ENCODE measurements at regions not wholly inside any gene's neighbourhood (a gene's known extent, or its start where the extent isn't known, plus 50 kb on each side); places are given as distances from the start of the nearest gene placed in this dataset.

DNA sequence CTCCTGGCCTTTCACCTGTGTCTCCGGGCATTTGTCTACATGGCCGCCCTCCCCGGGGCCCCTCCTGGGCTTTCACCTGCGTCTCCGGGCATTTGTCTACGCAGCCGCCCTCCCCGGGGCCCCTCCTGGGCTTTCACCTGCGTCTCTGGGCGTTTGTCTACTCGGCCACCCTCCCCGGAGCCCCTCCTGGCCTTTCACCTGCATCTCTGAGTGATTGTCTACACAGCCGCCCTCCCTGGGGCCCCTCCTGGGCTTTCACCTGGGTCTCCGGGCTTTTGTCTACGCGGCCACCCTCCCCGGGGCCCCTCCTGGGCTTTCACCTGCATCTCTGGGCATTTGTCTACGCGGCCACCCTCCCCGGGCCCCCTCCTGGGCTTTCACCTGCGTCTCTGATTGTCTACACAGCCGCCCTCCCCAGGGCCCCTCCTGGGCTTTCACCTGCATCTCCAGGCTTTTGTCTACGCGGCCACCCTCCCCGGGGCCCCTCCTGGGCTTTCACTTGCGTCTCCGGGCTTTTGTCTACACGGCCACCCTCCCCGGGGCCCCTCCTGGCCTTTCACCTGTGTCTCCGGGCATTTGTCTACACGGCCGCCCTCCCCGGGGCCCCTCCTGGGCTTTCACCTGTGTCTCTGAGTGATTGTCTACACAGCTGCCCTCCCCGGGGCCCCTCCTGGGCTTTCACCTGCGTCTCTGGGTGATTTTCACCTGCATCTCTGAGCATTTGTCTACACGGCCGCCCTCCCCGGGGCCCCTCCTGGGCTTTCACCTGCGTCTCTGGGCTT lies 68.0 kb upstream of the GALNT9 start:
- peaks cover 4% of the 10 kb centered on the region for H3K4me1 ChIP-seq (ENCODE audit: control insufficient read depth, insufficient read depth, low read length)
- no peak overlapping the region for H3K9ac ChIP-seq (ENCODE audit: low read length)
- DNase-seq (ENCODE audit: low read depth), result no peak
- H3K27me3 ChIP-seq (replicated peaks; ENCODE audit: control insufficient read depth, insufficient read depth, low read length), result peaks cover 35% of the 10 kb centered on the region
- H3K4me3 ChIP-seq (ENCODE audit: low read length), result no peak overlapping the region
- no peaks in the 10 kb centered on the region for H3K36me3 ChIP-seq (ENCODE audit: control insufficient read depth, insufficient read depth, low read length, severe bottlenecking)
- H3K9me3 ChIP-seq (ENCODE audit: control insufficient read depth, low read length), result no peaks in the 10 kb centered on the region

DNA sequence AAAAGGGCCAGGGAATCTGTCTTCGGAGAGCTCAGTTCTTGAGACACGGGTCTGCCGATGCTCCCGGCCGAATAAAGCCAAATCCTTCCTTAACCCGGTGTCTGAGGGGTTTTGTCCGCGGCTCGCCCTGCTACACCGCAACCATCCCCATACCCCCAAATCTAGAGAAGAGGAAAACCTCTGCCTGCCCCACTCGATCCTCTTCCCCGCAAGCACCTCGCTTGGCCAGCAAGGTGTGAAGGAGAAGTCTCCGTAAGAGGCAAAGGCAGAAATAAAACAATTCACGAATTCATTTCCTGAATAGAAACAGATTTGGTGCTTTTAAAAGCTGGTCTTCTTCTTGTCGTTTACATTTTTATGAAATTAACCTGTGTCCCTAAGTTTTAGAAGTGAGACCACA lies 67.3 kb upstream of the GALNT9 start:
- H3K9ac ChIP-seq (ENCODE audit: low read length), result no peak overlapping the region
- H3K4me3 ChIP-seq (ENCODE audit: low read length), result no peak overlapping the region
- peaks cover 4% of the 10 kb centered on the region for H3K4me1 ChIP-seq (ENCODE audit: control insufficient read depth, insufficient read depth, low read length)
- no peak for DNase-seq (ENCODE audit: low read depth)
- H3K36me3 ChIP-seq (ENCODE audit: control insufficient read depth, insufficient read depth, low read length, severe bottlenecking), result no peaks in the 10 kb centered on the region
- H3K27me3 ChIP-seq (replicated peaks; ENCODE audit: control insufficient read depth, insufficient read depth, low read length), result peaks cover 35% of the 10 kb centered on the region
- H3K9me3 ChIP-seq (ENCODE audit: control insufficient read depth, low read length), result no peaks in the 10 kb centered on the region

DNA sequence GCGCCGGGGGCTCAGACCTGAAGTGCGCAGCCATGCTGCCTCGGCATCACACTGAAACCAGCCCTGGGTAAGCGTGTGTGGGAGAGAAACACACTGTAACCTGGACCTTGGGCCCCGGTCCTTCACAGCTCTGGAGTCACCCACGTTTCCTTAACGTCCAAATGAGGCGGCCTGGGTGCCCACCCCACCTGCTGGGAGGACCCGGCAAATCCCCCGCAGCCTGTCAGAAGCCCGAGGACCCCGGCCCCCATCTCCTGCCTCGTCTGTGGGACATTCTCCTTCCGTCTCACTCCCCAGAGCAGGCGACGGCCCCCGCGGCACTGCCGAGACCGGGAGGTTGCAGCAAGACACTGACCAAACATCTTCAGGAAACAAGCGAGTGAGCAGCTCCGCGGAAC lies 66.5 kb upstream of the GALNT9 start:
- no peak for DNase-seq (ENCODE audit: low read depth)
- Histone ChIP-seq H3K9ac (ENCODE audit: low read length) (no peak overlapping the region), H3K4me1 (ENCODE audit: control insufficient read depth, insufficient read depth, low read length) (peaks cover 4% of the 10 kb centered on the region), H3K27me3 (replicated peaks; ENCODE audit: control insufficient read depth, insufficient read depth, low read length) (peaks cover 34% of the 10 kb centered on the region), H3K36me3 (ENCODE audit: control insufficient read depth, insufficient read depth, low read length, severe bottlenecking) (no peaks in the 10 kb centered on the region), H3K9me3 (ENCODE audit: control insufficient read depth, low read length) (no peaks in the 10 kb centered on the region), H3K4me3 (ENCODE audit: low read length) (no peak overlapping the region)

DNA sequence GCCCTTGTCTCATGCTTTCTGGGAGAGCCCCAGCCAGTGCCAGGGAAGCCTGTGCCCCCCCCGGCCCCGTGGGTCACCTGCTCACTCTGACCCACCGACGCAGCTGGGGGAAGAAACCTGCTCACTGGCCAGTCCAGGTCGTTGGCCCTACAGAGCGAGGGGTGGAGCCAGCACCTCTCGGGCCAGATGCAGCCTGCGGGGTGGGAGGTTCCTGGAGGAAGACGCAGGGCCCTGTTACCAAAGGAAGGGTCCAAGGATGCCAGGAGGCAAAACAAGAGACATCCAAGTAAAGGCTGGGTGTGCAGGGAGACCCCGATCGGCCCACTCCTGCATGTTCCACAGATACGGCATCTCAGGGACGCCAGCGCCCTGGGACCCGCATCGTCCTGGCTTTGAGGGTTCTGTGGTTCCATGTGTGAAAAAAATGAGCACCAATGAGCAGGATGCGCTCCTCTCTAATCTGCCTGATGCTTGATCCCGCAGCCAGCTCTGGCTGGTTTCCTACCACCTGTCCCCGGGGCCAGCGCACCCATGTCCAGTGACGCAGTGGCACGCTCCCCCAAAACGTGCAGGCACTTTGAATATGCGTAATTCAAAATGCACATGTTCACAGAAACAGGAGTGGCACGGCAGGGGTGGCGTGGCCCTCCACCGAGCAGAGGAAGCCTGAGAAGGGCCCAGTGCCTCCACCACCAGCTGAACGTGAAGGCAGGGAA lies 66.0 kb upstream of the GALNT9 start:
- Histone ChIP-seq H3K9ac (ENCODE audit: low read length) (no peak overlapping the region), H3K4me3 (ENCODE audit: low read length) (no peak overlapping the region), H3K27me3 (replicated peaks; ENCODE audit: control insufficient read depth, insufficient read depth, low read length) (peaks cover 36% of the 10 kb centered on the region), H3K9me3 (ENCODE audit: control insufficient read depth, low read length) (no peaks in the 10 kb centered on the region), H3K4me1 (ENCODE audit: control insufficient read depth, insufficient read depth, low read length) (peaks cover 4% of the 10 kb centered on the region), H3K36me3 (ENCODE audit: control insufficient read depth, insufficient read depth, low read length, severe bottlenecking) (no peaks in the 10 kb centered on the region)
- no peak for DNase-seq (ENCODE audit: low read depth)

DNA sequence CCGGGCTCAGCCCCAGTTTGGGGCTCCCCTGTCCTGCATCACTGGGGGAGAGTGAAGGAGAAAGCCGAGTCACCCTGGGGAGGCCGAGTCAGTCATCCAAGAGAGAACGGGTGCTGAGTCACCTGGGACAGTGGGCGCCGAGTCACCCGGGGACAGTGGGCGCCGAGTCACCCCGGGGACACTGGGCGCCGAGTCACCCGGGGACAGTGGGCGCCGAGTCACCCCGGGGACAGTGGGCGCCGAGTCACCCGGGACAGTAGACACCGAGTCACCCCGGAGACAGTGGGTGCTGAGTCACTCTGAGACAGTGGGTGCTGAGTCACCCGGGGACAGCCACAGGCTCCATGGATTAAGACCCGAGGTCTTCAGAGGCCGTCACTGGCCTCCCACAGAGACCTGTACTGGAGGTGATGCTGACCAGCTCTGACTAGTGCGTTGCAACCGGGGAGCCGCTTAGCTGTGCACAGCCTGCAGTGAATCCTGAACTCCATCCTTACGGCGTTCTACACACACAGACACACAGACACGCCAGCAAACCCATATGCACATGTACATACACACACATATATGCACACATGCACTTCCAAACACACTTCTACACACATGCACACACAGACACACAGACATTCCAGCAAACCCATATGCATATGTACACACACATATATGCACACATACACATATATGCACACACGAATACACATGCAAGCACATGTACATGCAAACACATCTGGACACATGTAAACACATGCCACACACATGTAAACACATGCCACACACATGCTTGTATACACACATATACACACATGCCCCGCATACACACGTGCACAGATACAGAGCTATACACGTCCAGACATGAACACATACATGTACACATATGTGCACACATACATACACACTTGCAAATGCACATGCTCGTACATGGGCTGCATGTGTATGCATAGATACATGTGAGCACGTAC lies 64.9 kb upstream of the GALNT9 start:
- Histone ChIP-seq H3K27me3 (replicated peaks; ENCODE audit: control insufficient read depth, insufficient read depth, low read length) (peaks cover 33% of the 10 kb centered on the region), H3K9ac (ENCODE audit: low read length) (no peak overlapping the region), H3K36me3 (ENCODE audit: control insufficient read depth, insufficient read depth, low read length, severe bottlenecking) (no peaks in the 10 kb centered on the region), H3K9me3 (ENCODE audit: control insufficient read depth, low read length) (no peaks in the 10 kb centered on the region), H3K4me3 (ENCODE audit: low read length) (no peak overlapping the region), H3K4me1 (ENCODE audit: control insufficient read depth, insufficient read depth, low read length) (no peaks in the 10 kb centered on the region)
- DNase-seq (ENCODE audit: low read depth), result no peak

DNA sequence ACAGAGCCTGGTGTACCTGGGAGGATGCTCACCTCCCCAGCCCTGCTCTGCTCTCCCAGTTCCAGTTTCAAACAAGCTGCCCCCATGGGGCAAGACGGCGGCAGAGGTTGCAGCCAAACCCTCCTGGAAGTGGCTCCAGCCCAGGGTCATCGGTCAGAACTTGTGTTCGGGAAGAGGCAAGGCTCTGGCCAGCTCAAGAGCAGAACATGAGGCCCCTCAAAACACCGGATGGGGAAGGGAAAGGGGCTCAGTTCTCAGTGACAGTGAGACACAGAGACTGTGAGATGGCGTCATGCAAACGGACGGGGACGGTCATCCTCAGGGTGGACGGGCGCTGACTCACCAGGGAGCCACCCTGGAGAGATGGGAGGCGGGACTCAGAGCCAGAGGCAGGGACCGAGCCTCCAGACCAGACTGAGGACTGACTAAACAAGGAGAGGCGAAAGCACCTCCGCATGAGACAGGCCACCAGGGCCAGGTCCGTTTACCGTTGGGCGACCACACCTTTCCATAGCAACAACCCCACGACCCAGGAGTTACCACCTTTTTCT lies 63.9 kb upstream of the GALNT9 start:
- no peak for DNase-seq (ENCODE audit: low read depth)
- Histone ChIP-seq H3K4me1 (ENCODE audit: control insufficient read depth, insufficient read depth, low read length) (no peaks in the 10 kb centered on the region), H3K9ac (ENCODE audit: low read length) (no peak overlapping the region), H3K4me3 (ENCODE audit: low read length) (no peak overlapping the region), H3K27me3 (replicated peaks; ENCODE audit: control insufficient read depth, insufficient read depth, low read length) (peaks cover 37% of the 10 kb centered on the region), H3K36me3 (ENCODE audit: control insufficient read depth, insufficient read depth, low read length, severe bottlenecking) (no peaks in the 10 kb centered on the region), H3K9me3 (ENCODE audit: control insufficient read depth, low read length) (no peaks in the 10 kb centered on the region)

DNA sequence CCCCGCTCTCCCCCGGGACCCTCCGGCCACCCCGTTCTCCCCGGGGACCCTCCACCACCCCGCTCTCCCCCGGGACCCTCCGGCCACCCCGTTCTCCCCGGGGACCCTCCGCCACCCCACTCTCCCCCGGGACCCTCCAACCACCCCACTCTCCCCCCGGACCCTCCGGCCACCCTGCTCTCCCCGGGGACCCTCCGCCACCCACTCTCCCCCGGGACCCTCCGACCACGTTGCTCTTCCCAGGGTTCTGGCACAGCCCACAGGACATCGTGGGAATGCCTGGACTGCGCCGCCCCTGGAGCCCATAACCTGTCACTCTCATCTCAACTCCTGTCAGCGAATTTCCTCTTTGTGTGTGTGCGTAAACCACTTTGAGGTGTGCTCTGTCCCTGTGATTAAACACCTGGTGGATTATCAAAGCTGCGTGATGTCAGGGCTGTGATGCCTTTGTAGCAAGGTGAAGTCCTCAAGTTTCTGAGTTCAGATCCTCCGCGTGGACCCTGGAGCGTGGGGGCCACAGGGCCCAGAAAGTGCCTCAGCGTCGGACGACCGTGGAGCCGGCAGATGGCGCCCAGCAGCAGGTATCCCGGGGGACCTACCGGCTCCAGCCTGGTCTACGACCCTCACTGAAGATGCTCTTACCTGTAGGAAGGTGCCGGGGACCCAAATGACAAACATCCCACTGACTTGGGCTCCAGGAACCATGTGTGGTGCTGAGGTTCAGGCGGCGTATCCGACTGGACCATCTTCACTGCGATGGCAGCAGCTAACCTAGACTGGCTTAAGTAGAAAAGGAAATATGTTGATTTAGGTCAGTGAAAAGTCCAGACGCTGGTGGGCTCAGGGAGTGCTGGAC lies 63.2 kb upstream of the GALNT9 start:
- Histone ChIP-seq H3K4me3 (ENCODE audit: low read length) (no peak overlapping the region), H3K9ac (ENCODE audit: low read length) (no peak overlapping the region), H3K4me1 (ENCODE audit: control insufficient read depth, insufficient read depth, low read length) (no peaks in the 10 kb centered on the region), H3K27me3 (replicated peaks; ENCODE audit: control insufficient read depth, insufficient read depth, low read length) (peaks cover 41% of the 10 kb centered on the region), H3K36me3 (ENCODE audit: control insufficient read depth, insufficient read depth, low read length, severe bottlenecking) (no peaks in the 10 kb centered on the region), H3K9me3 (ENCODE audit: control insufficient read depth, low read length) (no peaks in the 10 kb centered on the region)
- DNase-seq (ENCODE audit: low read depth), result no peak

DNA sequence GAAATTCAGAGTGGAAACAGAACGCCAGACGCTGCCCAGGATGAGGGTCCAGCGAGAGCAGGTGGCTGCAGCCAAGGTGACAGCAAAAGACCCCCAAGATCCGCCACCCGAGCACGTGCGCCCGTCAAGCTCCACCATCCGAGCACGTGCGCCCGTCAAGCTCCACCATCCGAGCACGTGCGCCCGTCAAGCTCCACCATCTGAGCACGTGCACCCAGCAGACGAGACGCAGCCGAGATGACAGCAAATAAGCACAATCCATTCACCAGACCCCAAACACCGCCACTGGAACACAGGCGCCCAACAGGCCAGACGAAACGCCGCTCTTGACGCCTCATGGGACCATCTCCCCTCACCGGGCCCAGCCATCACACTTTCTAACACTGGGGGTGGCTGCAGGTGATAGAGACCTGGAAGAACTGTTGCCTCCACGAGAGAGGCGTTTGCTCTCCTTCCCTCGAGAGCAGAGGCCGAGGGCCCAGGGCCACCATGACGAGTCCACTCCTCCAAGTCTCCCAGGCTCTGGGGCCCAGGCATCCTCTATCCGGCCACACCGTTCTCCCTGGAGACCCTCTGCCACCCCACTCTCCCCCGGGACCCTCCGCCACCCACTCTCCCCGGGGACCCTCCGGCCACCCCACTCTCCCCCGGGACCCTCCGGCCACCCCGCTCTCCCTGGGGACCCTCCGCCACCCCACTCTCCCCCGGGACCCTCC lies 62.1 kb upstream of the GALNT9 start:
- no peaks in the 10 kb centered on the region for H3K9me3 ChIP-seq (ENCODE audit: control insufficient read depth, low read length)
- no peak for DNase-seq (ENCODE audit: low read depth)
- no peaks in the 10 kb centered on the region for H3K36me3 ChIP-seq (ENCODE audit: control insufficient read depth, insufficient read depth, low read length, severe bottlenecking)
- H3K4me3 ChIP-seq (ENCODE audit: low read length), result no peak overlapping the region
- no peaks in the 10 kb centered on the region for H3K4me1 ChIP-seq (ENCODE audit: control insufficient read depth, insufficient read depth, low read length)
- no peak overlapping the region for H3K9ac ChIP-seq (ENCODE audit: low read length)
- H3K27me3 ChIP-seq (replicated peaks; ENCODE audit: control insufficient read depth, insufficient read depth, low read length), result peaks cover 47% of the 10 kb centered on the region

DNA sequence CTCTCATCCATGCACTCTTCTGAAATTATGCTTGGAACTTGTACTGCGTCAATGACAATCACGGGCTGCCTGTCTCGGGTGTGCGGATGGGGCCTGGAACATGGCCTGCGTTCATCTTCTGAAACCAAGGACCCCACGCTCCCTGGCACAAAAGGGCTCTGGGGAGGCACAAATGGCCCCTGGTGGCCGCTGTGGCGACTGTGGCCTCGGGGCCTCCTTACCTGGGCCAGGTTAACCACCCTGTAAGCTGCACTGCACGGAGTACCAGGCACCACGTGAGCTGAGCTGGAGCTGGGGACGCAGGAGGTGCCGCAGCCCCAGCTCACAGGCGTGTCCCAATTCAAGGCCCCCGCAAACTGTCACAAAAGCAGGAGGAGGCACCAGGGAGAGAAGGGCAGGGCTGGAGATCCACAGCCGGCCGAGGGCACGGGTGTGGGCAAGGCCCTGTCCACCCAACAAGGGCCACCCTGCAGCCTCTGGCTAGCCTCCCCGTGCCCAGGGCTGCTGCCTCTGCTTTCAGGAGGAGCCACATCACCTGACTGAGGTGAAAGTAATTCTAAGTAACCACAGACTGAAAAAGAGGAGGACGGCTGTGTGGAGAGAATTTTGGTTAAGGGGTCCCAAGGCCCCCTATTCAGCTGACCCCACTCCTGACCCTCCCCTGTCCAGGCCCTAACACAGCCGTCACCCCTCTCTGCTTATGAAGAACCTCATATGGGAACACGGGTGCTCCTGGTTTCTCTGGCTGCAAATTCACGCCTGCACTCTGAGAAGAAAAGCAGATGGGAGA lies 61.1 kb upstream of the GALNT9 start:
- Histone ChIP-seq H3K4me1 (ENCODE audit: control insufficient read depth, insufficient read depth, low read length) (no peaks in the 10 kb centered on the region), H3K27me3 (replicated peaks; ENCODE audit: control insufficient read depth, insufficient read depth, low read length) (peaks cover 49% of the 10 kb centered on the region), H3K9ac (ENCODE audit: low read length) (no peak overlapping the region), H3K4me3 (ENCODE audit: low read length) (no peak overlapping the region), H3K9me3 (ENCODE audit: control insufficient read depth, low read length) (no peaks in the 10 kb centered on the region), H3K36me3 (ENCODE audit: control insufficient read depth, insufficient read depth, low read length, severe bottlenecking) (no peaks in the 10 kb centered on the region)
- DNase-seq (ENCODE audit: low read depth), result no peak
